ENCODE measurements at regions not wholly inside any gene's neighbourhood (a gene's known extent, or its start where the extent isn't known, plus 50 kb on each side); places are given as distances from the start of the nearest gene placed in this dataset.

DNA sequence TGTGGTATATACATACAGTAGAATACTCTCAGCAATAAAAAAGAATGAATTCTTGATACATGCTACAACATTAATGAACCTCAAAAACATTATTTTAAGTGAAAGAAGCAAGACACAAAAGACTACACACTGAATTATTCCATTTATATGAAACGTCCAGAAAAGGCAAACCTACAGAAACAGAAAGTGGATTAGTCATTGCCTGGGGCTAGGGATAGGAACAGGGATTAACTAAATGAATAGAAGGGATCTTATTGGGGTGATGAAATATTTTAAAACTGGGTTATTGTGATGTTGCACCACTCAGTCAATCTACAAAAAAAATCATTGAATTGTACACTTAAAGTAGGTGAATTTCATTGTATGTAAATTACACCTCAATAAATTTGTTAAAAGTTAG, 326.7 kb downstream of the PIK3R1 start:
- TF ChIP-seq ZFP30 (CRISPR knock-in tag; IDR thresholded peaks at IDR 0.05) = no peak
- TF ChIP-seq, protein P1, sequence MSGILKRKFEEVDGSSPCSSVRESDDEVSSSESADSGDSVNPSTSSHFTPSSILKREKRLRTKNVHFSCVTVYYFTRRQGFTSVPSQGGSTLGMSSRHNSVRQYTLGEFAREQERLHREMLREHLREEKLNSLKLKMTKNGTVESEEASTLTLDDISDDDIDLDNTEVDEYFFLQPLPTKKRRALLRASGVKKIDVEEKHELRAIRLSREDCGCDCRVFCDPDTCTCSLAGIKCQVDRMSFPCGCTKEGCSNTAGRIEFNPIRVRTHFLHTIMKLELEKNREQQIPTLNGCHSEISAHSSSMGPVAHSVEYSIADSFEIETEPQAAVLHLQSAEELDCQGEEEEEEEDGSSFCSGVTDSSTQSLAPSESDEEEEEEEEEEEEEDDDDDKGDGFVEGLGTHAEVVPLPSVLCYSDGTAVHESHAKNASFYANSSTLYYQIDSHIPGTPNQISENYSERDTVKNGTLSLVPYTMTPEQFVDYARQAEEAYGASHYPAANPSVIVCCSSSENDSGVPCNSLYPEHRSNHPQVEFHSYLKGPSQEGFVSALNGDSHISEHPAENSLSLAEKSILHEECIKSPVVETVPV (CRISPR knock-in tag; IDR thresholded peaks at IDR 0.05) = no peak
- TF ChIP-seq, protein P2, sequence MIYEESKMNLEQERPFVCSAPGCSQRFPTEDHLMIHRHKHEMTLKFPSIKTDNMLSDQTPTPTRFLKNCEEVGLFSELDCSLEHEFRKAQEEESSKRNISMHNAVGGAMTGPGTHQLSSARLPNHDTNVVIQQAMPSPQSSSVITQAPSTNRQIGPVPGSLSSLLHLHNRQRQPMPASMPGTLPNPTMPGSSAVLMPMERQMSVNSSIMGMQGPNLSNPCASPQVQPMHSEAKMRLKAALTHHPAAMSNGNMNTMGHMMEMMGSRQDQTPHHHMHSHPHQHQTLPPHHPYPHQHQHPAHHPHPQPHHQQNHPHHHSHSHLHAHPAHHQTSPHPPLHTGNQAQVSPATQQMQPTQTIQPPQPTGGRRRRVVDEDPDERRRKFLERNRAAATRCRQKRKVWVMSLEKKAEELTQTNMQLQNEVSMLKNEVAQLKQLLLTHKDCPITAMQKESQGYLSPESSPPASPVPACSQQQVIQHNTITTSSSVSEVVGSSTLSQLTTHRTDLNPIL (CRISPR knock-in tag; IDR thresholded peaks at IDR 0.05; ENCODE audit: low read depth) = no peak
- no peak for TF ChIP-seq ZNF565 (CRISPR knock-in tag; conservative IDR thresholded peaks at IDR 0.05; ENCODE audit: low read depth)
- no peak for TF ChIP-seq ZC3H10 (CRISPR knock-in tag; IDR thresholded peaks at IDR 0.05)
- TF ChIP-seq RARB (CRISPR knock-in tag; IDR thresholded peaks at IDR 0.05) = no peak
- TF ChIP-seq, protein P3, sequence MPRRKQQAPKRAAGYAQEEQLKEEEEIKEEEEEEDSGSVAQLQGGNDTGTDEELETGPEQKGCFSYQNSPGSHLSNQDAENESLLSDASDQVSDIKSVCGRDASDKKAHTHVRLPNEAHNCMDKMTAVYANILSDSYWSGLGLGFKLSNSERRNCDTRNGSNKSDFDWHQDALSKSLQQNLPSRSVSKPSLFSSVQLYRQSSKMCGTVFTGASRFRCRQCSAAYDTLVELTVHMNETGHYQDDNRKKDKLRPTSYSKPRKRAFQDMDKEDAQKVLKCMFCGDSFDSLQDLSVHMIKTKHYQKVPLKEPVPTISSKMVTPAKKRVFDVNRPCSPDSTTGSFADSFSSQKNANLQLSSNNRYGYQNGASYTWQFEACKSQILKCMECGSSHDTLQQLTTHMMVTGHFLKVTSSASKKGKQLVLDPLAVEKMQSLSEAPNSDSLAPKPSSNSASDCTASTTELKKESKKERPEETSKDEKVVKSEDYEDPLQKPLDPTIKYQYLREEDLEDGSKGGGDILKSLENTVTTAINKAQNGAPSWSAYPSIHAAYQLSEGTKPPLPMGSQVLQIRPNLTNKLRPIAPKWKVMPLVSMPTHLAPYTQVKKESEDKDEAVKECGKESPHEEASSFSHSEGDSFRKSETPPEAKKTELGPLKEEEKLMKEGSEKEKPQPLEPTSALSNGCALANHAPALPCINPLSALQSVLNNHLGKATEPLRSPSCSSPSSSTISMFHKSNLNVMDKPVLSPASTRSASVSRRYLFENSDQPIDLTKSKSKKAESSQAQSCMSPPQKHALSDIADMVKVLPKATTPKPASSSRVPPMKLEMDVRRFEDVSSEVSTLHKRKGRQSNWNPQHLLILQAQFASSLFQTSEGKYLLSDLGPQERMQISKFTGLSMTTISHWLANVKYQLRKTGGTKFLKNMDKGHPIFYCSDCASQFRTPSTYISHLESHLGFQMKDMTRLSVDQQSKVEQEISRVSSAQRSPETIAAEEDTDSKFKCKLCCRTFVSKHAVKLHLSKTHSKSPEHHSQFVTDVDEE (CRISPR knock-in tag; IDR thresholded peaks at IDR 0.05) = no peak
- TF ChIP-seq, protein P4, sequence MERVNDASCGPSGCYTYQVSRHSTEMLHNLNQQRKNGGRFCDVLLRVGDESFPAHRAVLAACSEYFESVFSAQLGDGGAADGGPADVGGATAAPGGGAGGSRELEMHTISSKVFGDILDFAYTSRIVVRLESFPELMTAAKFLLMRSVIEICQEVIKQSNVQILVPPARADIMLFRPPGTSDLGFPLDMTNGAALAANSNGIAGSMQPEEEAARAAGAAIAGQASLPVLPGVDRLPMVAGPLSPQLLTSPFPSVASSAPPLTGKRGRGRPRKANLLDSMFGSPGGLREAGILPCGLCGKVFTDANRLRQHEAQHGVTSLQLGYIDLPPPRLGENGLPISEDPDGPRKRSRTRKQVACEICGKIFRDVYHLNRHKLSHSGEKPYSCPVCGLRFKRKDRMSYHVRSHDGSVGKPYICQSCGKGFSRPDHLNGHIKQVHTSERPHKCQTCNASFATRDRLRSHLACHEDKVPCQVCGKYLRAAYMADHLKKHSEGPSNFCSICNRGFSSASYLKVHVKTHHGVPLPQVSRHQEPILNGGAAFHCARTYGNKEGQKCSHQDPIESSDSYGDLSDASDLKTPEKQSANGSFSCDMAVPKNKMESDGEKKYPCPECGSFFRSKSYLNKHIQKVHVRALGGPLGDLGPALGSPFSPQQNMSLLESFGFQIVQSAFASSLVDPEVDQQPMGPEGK (CRISPR knock-in tag; IDR thresholded peaks at IDR 0.05; ENCODE audit: borderline replicate concordance) = no peak
- no peak for ATAC-seq

DNA sequence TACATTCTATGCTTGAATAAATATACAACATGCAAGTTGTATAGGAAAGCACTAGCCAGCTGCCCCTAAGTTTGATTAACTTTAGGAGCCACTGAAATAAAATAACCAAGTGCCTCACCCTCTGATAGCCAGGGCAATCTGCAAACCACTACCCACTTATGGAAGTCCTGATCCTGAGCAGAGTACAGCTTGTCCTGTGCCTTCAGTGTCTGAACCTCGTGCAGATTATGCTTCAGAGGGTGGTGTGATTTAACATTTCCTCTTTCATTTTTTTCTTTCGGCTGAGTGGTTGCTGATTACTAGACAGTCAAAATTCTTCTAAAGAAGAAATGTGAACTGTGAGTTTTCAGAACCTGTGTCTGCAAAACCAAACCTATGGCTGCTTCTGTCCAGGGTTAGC, 327.7 kb downstream of the PIK3R1 start:
- no peak for TF ChIP-seq ESRRG (CRISPR knock-in tag; IDR thresholded peaks at IDR 0.05)
- TF ChIP-seq ZNF8 (CRISPR knock-in tag; IDR thresholded peaks at IDR 0.05) = no peak
- TF ChIP-seq, protein P1 (CRISPR knock-in tag; IDR thresholded peaks at IDR 0.05) = no peak
- TF ChIP-seq, protein P5, sequence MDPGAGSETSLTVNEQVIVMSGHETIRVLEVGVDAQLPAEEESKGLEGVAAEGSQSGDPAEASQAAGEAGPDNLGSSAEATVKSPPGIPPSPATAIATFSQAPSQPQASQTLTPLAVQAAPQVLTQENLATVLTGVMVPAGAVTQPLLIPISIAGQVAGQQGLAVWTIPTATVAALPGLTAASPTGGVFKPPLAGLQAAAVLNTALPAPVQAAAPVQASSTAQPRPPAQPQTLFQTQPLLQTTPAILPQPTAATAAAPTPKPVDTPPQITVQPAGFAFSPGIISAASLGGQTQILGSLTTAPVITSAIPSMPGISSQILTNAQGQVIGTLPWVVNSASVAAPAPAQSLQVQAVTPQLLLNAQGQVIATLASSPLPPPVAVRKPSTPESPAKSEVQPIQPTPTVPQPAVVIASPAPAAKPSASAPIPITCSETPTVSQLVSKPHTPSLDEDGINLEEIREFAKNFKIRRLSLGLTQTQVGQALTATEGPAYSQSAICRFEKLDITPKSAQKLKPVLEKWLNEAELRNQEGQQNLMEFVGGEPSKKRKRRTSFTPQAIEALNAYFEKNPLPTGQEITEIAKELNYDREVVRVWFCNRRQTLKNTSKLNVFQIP (CRISPR knock-in tag; IDR thresholded peaks at IDR 0.05; ENCODE audit: borderline replicate concordance, low read depth) = no peak
- TF ChIP-seq GLIS3 (CRISPR knock-in tag; IDR thresholded peaks at IDR 0.05) = no peak
- no peak for TF ChIP-seq PPARA (CRISPR knock-in tag; IDR thresholded peaks at IDR 0.05; ENCODE audit: borderline replicate concordance)
- TF ChIP-seq, protein P3 (CRISPR knock-in tag; IDR thresholded peaks at IDR 0.05) = no peak
- no peak for ATAC-seq

DNA sequence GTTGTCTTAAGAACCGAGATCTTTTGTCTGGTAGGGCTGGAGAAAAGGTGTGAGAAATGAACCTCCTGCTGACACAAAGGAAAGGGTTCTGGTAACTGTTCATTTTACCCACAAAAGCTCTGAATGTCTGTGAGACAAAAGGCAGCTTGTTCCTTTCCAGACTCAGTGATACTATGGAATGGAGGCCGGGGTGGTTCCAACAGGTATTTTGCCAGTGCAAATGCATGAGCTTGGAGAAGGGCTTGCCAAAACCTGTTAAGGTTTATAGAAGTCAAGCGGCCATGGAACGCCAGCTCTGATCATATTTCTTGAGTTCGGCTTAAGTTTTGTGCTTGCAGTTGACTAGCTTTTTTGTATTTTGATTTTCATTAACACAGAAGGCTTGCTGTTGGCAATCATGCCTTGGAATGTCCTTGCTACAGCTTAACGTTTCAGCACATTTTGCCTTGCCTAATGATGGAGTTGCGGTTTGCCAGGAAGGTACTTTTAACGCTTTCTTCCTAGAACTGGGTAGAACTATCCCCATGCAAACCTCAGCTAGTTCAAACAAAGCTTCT, 328.6 kb downstream of the PIK3R1 start:
- no peak for ATAC-seq
- TF ChIP-seq ZNF8 (CRISPR knock-in tag; IDR thresholded peaks at IDR 0.05) = no peak
- TF ChIP-seq CSDC2 (CRISPR knock-in tag; IDR thresholded peaks at IDR 0.05) = no peak

Measured in SK-N-SH treated with all-trans-retinoic acid at 6 μM for 48 hours (cell line).